ENCODE measurements at regions not wholly inside any gene's neighbourhood (a gene's known extent, or its start where the extent isn't known, plus 50 kb on each side); places are given as distances from the start of the nearest gene placed in this dataset.

- 35 to 80% methylated on average over 2 of the region's 2 CpGs for WGBS, 2 donors
- Histone ChIP-seq H3K4me3 (no peak overlapping the region), H3K4me1 (no peaks in the 10 kb centered on the region), H3K36me3 (no peaks in the 10 kb centered on the region), H3K9me3 (no peaks in the 10 kb centered on the region), H3K27ac (no peak overlapping the region), H3K27me3 (no peaks in the 10 kb centered on the region)
- TF ChIP-seq, protein P1, sequence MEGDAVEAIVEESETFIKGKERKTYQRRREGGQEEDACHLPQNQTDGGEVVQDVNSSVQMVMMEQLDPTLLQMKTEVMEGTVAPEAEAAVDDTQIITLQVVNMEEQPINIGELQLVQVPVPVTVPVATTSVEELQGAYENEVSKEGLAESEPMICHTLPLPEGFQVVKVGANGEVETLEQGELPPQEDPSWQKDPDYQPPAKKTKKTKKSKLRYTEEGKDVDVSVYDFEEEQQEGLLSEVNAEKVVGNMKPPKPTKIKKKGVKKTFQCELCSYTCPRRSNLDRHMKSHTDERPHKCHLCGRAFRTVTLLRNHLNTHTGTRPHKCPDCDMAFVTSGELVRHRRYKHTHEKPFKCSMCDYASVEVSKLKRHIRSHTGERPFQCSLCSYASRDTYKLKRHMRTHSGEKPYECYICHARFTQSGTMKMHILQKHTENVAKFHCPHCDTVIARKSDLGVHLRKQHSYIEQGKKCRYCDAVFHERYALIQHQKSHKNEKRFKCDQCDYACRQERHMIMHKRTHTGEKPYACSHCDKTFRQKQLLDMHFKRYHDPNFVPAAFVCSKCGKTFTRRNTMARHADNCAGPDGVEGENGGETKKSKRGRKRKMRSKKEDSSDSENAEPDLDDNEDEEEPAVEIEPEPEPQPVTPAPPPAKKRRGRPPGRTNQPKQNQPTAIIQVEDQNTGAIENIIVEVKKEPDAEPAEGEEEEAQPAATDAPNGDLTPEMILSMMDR (IDR thresholded peaks at IDR 0.05): no peak
- TF ChIP-seq POLR2A (IDR thresholded peaks at IDR 0.05): no peak
- no peak for DNase-seq
- intact Hi-C loops (cut with DNase I): no loop called here
Measured at GRCh38 chr7:135842446-135843179, 94.0 kb upstream of the FAM180A start.

GRCh38 chr7:135840591-135840990 is 92.0 kb upstream of the FAM180A start:
- no peak for DNase-seq
- intact Hi-C loops (cut with DNase I): no loop called here
- Histone ChIP-seq H3K27me3 (no peaks in the 10 kb centered on the region), H3K27ac (no peak overlapping the region), H3K9me3 (no peaks in the 10 kb centered on the region), H3K4me1 (no peaks in the 10 kb centered on the region), H3K4me3 (no peak overlapping the region), H3K36me3 (no peaks in the 10 kb centered on the region)
- TF ChIP-seq, protein P1 (IDR thresholded peaks at IDR 0.05): no peak
- no peak for TF ChIP-seq POLR2A (IDR thresholded peaks at IDR 0.05)

- TF ChIP-seq, protein P1 (IDR thresholded peaks at IDR 0.05): no peak
- TF ChIP-seq POLR2A (IDR thresholded peaks at IDR 0.05): no peak
- intact Hi-C loops (cut with DNase I): no loop called here
- DNase-seq: no peak
- peaks cover 0 to 14% (median 0%) of the 10 kb centered on the region in 3 donors for H3K4me1 ChIP-seq
- no peaks in the 10 kb centered on the region for H3K36me3 ChIP-seq
- WGBS, 2 donors: 45 to 62% methylated on average over 2 of the region's 2 CpGs
- H3K27ac ChIP-seq: no peak overlapping the region
- no peaks in the 10 kb centered on the region for H3K27me3 ChIP-seq
- no peak overlapping the region for H3K4me3 ChIP-seq
- no peaks in the 10 kb centered on the region for H3K9me3 ChIP-seq
Measured at GRCh38 chr7:135837675-135838074, 89.1 kb upstream of the FAM180A start.

DNA sequence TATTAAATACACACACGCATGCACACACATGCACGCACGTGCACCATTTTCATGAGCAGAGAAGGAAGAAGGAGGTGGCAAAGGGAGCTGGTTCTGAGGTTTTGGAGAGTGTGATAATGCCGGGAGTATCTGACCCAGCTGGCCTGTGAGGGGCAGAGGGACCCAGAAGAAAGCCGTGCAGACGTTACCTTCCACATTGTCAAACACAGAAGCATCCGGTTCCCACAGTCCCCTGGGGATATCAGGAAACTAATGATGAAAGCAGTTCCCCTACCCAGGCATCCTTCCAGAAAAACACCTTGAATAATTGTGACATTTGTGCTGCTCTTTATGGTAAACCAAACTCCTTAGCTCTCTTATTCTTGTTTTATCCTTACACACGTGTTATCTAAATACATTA is 85.7 kb upstream of the FAM180A start:
- no peak for DNase-seq
- Histone ChIP-seq H3K27ac (no peak overlapping the region), H3K9me3 (no peaks in the 10 kb centered on the region), H3K27me3 (no peaks in the 10 kb centered on the region), H3K36me3 (no peaks in the 10 kb centered on the region), H3K4me3 (no peak overlapping the region), H3K4me1 (peaks cover 0 to 27% (median 0%) of the 10 kb centered on the region in 3 donors)
- intact Hi-C loops (cut with DNase I): no loop called here
- TF ChIP-seq, protein P1 (IDR thresholded peaks at IDR 0.05): no peak
- no peak for TF ChIP-seq POLR2A (IDR thresholded peaks at IDR 0.05)
- WGBS, 2 donors: 46 to 52% methylated on average over 7 to 8 of the region's 8 CpGs

- H3K4me3 ChIP-seq: no peak overlapping the region
- H3K4me1 ChIP-seq: peaks cover 0 to 32% (median 0%) of the 10 kb centered on the region in 3 donors
- no peak overlapping the region for H3K27ac ChIP-seq
- no peak for TF ChIP-seq POLR2A (IDR thresholded peaks at IDR 0.05)
- TF ChIP-seq, protein P1 (IDR thresholded peaks at IDR 0.05): no peak
- no peaks in the 10 kb centered on the region for H3K27me3 ChIP-seq
- intact Hi-C loops (cut with DNase I): no loop called here
- DNase-seq: no peak
- no peaks in the 10 kb centered on the region for H3K36me3 ChIP-seq
- WGBS, 2 donors: 36 to 39% methylated on average over 4 of the region's 4 CpGs
- no peaks in the 10 kb centered on the region for H3K9me3 ChIP-seq
Measured at GRCh38 chr7:135833642-135834041, 85.0 kb upstream of the FAM180A start.

Measured in esophagus squamous epithelium (tissue), 5 donors.